Endothelial cell of umbilical vein (primary cell): ENCODE measurements at regions not wholly inside any gene's neighbourhood (a gene's known extent, or its start where the extent isn't known, plus 50 kb on each side); places are given as distances from the start of the nearest gene placed in this dataset.

ENCODE experiments used
- BruUV-seq: library from RNA; stranded (reverse); fragments of 400-500 nt; replicated peaks from 2 replicates; lab custom pipeline; 2021; lab: Mats Ljungman, UMichigan
- CTCF ChIA-PET: fragments of 300-600, 350-600 bp; sonication (Branson Sonifier 250); formaldehyde crosslinking; loops from one replicate; lab custom pipeline; 2021; ENCODE audit warnings: antibody characterized with exemption, inconsistent platforms; lab: Charles Lee
- POLR2A ChIA-PET: fragments of 300-600, 350-600 bp; sonication (Branson Sonifier 250); formaldehyde crosslinking; loops from one replicate; lab custom pipeline; 2021; ENCODE audit warnings: antibody characterized with exemption, inconsistent platforms; lab: Charles Lee
- DNase-seq: peaks from one replicate; pipeline ENCODE4 v3.0.0-alpha.2; 2011; ENCODE audit warnings: low read depth, low spot score
- FAIRE-seq: peaks from 2 replicates; lab custom pipeline; 2011; peaks lifted over from hg19 to GRCh38; lab: Jason Lieb, UNC
- H2AFZ ChIP-seq: 2 replicates; pipeline ENCODE4 v1.6.0; 2012; ENCODE audit warnings: low read depth, low read length, control low read depth, inconsistent platforms
- H3K27ac ChIP-seq: 2 replicates; pipeline ENCODE4 v1.5.1; 2011; ENCODE audit warnings: low read depth, mild to moderate bottlenecking, control low read depth, low read length, moderate library complexity; ENCODE audit not compliant: insufficient read depth
- H3K27me3 ChIP-seq, 2 experiments: 2 replicates each; pipeline versions ENCODE4 v1.6.0 to v1.6.1; 2011; ENCODE audit warnings: low read length in 2 of 2, mixed read lengths in 1 of 2; ENCODE audit not compliant: control insufficient read depth in 2 of 2, insufficient read depth in 2 of 2
- H3K36me3 ChIP-seq, 2 experiments: 2 replicates in 1 of 2; 3 replicates in 1 of 2; pipeline ENCODE4 v1.5.1; 2011; ENCODE audit warnings: low read length in 2 of 2, mild to moderate bottlenecking in 1 of 2, moderate library complexity in 1 of 2; ENCODE audit not compliant: control insufficient read depth in 2 of 2, insufficient read depth in 2 of 2; ENCODE audit errors: extremely low read depth in 1 of 2
- H3K4me1 ChIP-seq: 3 replicates; pipeline ENCODE4 v1.5.1; 2011; ENCODE audit warnings: mild to moderate bottlenecking, low read length; ENCODE audit not compliant: control insufficient read depth, insufficient read depth; ENCODE audit errors: extremely low read depth
- H3K4me2 ChIP-seq: 2 replicates; pipeline ENCODE4 v1.6.1; 2011; ENCODE audit warnings: low read length, control low read depth, mixed read lengths; ENCODE audit not compliant: insufficient read depth
- H3K4me3 ChIP-seq, 3 experiments: fragments of 200-600 bp in 1 of 3; sonication (generic), shearing (Covaris generic) in 1 of 3; replicated peaks in 1 of 3; 2 replicates each; pipeline ENCODE4 v1.5.1; 2011 to 2016; ENCODE audit warnings: control low read depth in 3 of 3, low read length in 3 of 3, mild to moderate bottlenecking in 2 of 3, inconsistent platforms in 1 of 3, low read depth in 1 of 3, moderate library complexity in 1 of 3; ENCODE audit not compliant: insufficient read depth in 1 of 3
- H3K79me2 ChIP-seq: 2 replicates; pipeline ENCODE4 v1.6.0; 2012; ENCODE audit warnings: low read length, inconsistent platforms; ENCODE audit not compliant: control insufficient read depth, insufficient read depth
- H3K9ac ChIP-seq: replicated peaks from 2 replicates; pipeline ENCODE3; 2011; ENCODE audit warnings: low read length, control low read depth; ENCODE audit not compliant: insufficient read depth; ENCODE audit errors: extremely low read depth
- H3K9me1 ChIP-seq: replicated peaks from 3 replicates; pipeline ENCODE4 v1.6.0; 2011; ENCODE audit warnings: mild to moderate bottlenecking, low read length; ENCODE audit not compliant: control insufficient read depth, insufficient read depth; ENCODE audit errors: extremely low read depth
- H3K9me3 ChIP-seq: replicated peaks from 2 replicates; pipeline ENCODE4 v1.5.1; 2012; ENCODE audit warnings: low read length, inconsistent platforms; ENCODE audit not compliant: control insufficient read depth, insufficient read depth
- H4K20me1 ChIP-seq: replicated peaks from 2 replicates; pipeline ENCODE3; 2011; ENCODE audit warnings: mild to moderate bottlenecking, low read length; ENCODE audit not compliant: control insufficient read depth, insufficient read depth; ENCODE audit errors: extremely low read depth
- FOS ChIP-seq: IDR thresholded peaks from 2 replicates; pipeline ENCODE4 v1.6.1; 2011; ENCODE audit warnings: mild to moderate bottlenecking, low read length, moderate library complexity, borderline replicate concordance; ENCODE audit not compliant: insufficient read depth
- MYC ChIP-seq: IDR thresholded peaks from one replicate; pipeline ENCODE4 v1.6.1; 2011; ENCODE audit warnings: mild to moderate bottlenecking, low read depth, low read length
- POLR2A ChIP-seq: IDR thresholded peaks from 2 replicates; pipeline ENCODE4 v1.6.1; 2012; ENCODE audit warnings: low read depth, mild to moderate bottlenecking, control low read depth, low read length
- dilution Hi-C: fragments of 300-500 bp; cut with MboI; formaldehyde crosslinking; loops from one replicate; pipeline ENCODE4 v1.15.0; 2019; ENCODE audit warnings: low sequenced_read_pairs; ENCODE audit not compliant: extremely low pct_ligation_motif_present
- intact Hi-C: fragments of 100-400 bp; cut with micrococcal nuclease; formaldehyde crosslinking; loops from one replicate; pipeline ENCODE4 v1.10.0; 2022
- TF ChIP-seq, protein P1 (sequence below), 2 donors: IDR thresholded peaks; 1 replicate in 1 of 2; 2 replicates in 1 of 2; pipeline ENCODE4 v1.5.1; 2011; ENCODE audit warnings: low read length in 2 of 2, mild to moderate bottlenecking in 2 of 2, moderate library complexity in 2 of 2, control low read depth in 1 of 2, inconsistent platforms in 1 of 2, low read depth in 1 of 2; ENCODE audit not compliant: insufficient read depth in 1 of 2; ENCODE audit errors: extremely low read depth in 1 of 2

DNA sequence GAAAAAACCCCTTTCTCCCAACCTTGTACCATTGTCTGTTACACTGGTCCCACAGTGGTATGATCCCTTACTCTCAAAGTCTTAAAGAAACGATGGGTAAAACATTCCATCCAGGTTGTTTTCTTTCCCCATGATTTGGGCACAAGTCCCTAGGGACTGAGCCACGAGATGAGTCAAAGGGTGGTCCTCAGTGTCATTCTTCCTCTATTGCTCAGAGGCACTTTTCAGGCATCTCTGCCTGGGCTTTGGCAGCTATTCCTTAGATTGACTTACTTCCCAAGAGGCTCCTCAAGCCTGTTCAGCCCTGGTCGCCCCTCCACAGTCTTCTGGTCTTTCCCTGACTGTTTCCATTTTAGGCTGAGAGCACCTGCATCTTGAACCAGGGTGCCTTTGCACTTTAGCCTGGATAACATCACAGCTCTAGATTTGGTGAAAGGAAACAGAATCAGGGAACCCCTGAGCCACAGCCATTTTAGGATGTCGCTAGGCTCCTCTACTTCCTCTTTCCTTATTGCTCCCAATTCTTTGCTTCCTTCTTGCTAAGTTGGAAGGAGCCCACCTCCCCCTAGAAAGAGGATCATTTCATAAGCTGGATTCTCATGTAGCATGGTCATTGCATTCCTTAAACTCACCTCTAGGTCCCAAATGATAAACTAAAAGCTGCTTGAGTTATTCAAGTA is 131.0 kb upstream of the TPRG1 start:
- dilution Hi-C loops: no loop called here
- Histone ChIP-seq H3K4me3 (no peak overlapping the region), H3K79me2 (no peaks in the 10 kb centered on the region), H3K27me3 (peaks cover 0 to 3% of the 10 kb centered on the region in 2 experiments), H3K9ac (no peak overlapping the region), H3K27ac (no peak overlapping the region), H4K20me1 (no peaks in the 10 kb centered on the region), H3K36me3 (no peaks in the 10 kb centered on the region), H3K4me1 (no peaks in the 10 kb centered on the region), H3K4me2 (no peak overlapping the region), H2AFZ (no peak overlapping the region), H3K9me3 (no peaks in the 10 kb centered on the region), H3K9me1 (no peaks in the 10 kb centered on the region)
- DNase-seq (no peak), FAIRE-seq (no peak)
- intact Hi-C loops: loop anchor here (1.0 to 5.0 kb wide), 3 partner anchors 68 to 1299 kb away; no protein-coding TSS in a partner anchor
- no TSS peak for BruUV-seq
- ChIA-PET CTCF (interaction anchor here (0.7 to 5.1 kb wide), 29 partner anchors 8 to 1361 kb away, joined by 3 to 201 read pairs (median 4); partner anchors contain the start of gene BCL6), POLR2A (no interaction called here)
- TF ChIP-seq, protein P1, sequence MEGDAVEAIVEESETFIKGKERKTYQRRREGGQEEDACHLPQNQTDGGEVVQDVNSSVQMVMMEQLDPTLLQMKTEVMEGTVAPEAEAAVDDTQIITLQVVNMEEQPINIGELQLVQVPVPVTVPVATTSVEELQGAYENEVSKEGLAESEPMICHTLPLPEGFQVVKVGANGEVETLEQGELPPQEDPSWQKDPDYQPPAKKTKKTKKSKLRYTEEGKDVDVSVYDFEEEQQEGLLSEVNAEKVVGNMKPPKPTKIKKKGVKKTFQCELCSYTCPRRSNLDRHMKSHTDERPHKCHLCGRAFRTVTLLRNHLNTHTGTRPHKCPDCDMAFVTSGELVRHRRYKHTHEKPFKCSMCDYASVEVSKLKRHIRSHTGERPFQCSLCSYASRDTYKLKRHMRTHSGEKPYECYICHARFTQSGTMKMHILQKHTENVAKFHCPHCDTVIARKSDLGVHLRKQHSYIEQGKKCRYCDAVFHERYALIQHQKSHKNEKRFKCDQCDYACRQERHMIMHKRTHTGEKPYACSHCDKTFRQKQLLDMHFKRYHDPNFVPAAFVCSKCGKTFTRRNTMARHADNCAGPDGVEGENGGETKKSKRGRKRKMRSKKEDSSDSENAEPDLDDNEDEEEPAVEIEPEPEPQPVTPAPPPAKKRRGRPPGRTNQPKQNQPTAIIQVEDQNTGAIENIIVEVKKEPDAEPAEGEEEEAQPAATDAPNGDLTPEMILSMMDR (IDR thresholded peaks at IDR 0.05; ENCODE audit: extremely low read depth in 1 of 2, insufficient read depth in 1 of 2, low read depth in 1 of 2, low read length in 2 of 2): no peak
- no peak for TF ChIP-seq FOS

DNA sequence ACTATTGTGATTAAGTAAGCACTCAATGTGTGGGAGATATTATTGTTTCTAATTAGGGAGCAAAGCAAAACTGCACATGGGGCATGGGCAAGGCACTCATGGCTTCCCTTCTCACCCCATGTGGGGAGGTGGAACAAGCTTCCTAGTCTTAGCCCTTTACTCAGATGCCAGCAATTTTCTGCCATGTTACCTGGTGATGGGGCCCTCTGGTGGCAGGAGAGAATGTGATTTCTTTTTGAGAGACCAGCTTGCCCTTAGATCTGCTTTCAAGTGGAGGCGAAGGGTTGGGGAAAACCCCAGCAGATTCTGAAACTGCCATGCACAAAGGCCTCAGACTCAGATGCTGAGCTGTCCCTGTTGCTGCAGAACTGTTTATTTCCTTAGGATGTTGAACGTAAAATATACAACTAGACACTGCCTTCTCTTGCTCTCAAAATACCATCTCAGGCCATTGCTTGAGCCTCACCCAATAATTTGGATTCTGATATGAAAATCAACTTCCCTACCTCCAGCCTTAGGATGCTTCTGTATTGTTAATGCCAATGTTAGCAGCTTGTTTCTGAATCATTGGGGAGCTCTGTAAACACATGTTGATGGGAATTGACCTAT is 130.2 kb upstream of the TPRG1 start:
- no peaks in the 10 kb centered on the region for H3K9me1 ChIP-seq
- no peak overlapping the region for H3K4me2 ChIP-seq
- no peak overlapping the region for H3K27ac ChIP-seq
- H3K36me3 ChIP-seq: no peaks in the 10 kb centered on the region
- H3K9me3 ChIP-seq: no peaks in the 10 kb centered on the region
- dilution Hi-C loops (no loop called here), intact Hi-C loops (loop anchor here (1.0 to 5.0 kb wide), 4 partner anchors 69 to 1300 kb away; no protein-coding TSS in a partner anchor)
- ChIA-PET POLR2A (no interaction called here), CTCF (interaction anchor here (0.7 to 5.1 kb wide), 30 partner anchors 9 to 1325 kb away, joined by 3 to 201 read pairs (median 4); partner anchors contain the start of gene BCL6)
- no TSS peak for BruUV-seq
- TF ChIP-seq MYC (no peak), POLR2A (no peak)
- TF ChIP-seq, protein P1 (IDR thresholded peaks at IDR 0.05; ENCODE audit: extremely low read depth in 1 of 2, insufficient read depth in 1 of 2, low read depth in 1 of 2, low read length in 2 of 2): peak; percentile 45 to 56
- H2AFZ ChIP-seq: no peak overlapping the region
- H3K9ac ChIP-seq: no peak overlapping the region
- peaks cover 0 to 3% of the 10 kb centered on the region in 2 experiments for H3K27me3 ChIP-seq
- no peak for FAIRE-seq
- H3K4me3 ChIP-seq: no peak overlapping the region
- no peaks in the 10 kb centered on the region for H3K79me2 ChIP-seq
- no peaks in the 10 kb centered on the region for H3K4me1 ChIP-seq
- H4K20me1 ChIP-seq: no peaks in the 10 kb centered on the region
- DNase-seq: peak; percentile 67
